ENCODE measurements at regions not wholly inside any gene's neighbourhood (a gene's known extent, or its start where the extent isn't known, plus 50 kb on each side); places are given as distances from the start of the nearest gene placed in this dataset.

DNA sequence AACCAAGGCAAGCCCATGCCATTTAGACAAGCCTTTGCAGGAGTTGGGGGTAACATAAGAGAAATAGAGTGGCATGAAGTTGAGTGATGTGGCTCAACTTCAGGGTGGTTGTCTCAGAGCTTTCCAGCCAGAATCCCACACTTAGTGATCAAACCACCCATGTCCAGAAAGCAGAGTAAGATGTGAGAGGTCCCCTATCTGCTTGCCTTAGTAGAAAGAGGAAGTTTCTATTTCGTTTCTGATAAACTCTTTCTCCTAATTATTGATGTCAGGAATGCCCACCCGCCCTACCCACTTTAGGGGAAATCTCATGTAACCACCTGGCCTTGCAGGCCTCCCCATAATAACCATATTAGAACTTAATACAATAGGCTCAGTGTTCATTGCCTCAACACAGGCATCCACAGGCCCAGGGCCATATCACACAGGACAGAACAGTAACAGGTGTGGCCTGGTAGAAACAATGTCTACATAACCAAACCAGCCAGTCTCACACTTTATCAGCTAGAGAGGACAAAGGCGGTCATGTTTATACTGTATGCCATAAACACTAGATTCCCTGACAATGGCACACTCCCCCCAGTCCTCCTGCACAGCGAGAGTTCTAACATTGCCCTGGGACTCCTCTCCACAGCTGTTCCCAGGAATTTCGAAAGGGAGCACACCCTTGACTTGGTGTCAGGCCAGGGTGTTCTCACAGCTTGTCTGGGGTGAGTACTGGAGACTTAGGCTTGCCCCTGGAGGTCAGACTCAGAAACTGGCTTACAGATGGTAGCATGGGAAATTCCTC lies 364.4 kb downstream of the CXCL12 start:
- TF ChIP-seq CTCF (IDR thresholded peaks at IDR 0.05), result no peak
- TF ChIP-seq POLR2A (IDR thresholded peaks at IDR 0.05), result no peak
- TF ChIP-seq POLR2AphosphoS5 (IDR thresholded peaks at IDR 0.05), result no peak
- no peak for TF ChIP-seq EP300 (IDR thresholded peaks at IDR 0.05; ENCODE audit: low read depth)
- no peaks in the 10 kb centered on the region for H3K36me3 ChIP-seq
- H3K4me3 ChIP-seq, result no peak overlapping the region
- H3K27me3 ChIP-seq, result no peaks in the 10 kb centered on the region
- no peaks in the 10 kb centered on the region for H3K9me3 ChIP-seq
- H3K27ac ChIP-seq, result no peak overlapping the region
- H3K4me1 ChIP-seq, result peaks cover 0 to 12% (median 1%) of the 10 kb centered on the region in 4 donors
- peak; percentile 28 for DNase-seq
- intact Hi-C loops (cut with DNase I; ENCODE audit: low total_unique reads), result no loop called here
- in situ Hi-C loops (cut with MboI; ENCODE audit: low pct_ligation_motif_present in 1 of 4, low pct_unique_long_range_greater_than_20kb in 1 of 4, low sequenced_read_pairs in 3 of 4), result no loop called here
- 47 to 65% methylated on average over 2 to 5 of the region's 5 CpGs for WGBS, 2 donors (ENCODE audit: low coverage in 1 of 2)

GRCh38 chr10:44017483-44018145 lies 367.3 kb downstream of the CXCL12 start:
- intact Hi-C loops (cut with DNase I; ENCODE audit: low total_unique reads), result no loop called here
- no peaks in the 10 kb centered on the region for H3K9me3 ChIP-seq
- no peaks in the 10 kb centered on the region for H3K36me3 ChIP-seq
- peak overlapping the region in 2 of 4 donors; percentile 8 to 48 for H3K27ac ChIP-seq
- no peak for TF ChIP-seq CTCF (IDR thresholded peaks at IDR 0.05)
- TF ChIP-seq POLR2AphosphoS5 (IDR thresholded peaks at IDR 0.05), result no peak
- no peak for TF ChIP-seq POLR2A (IDR thresholded peaks at IDR 0.05)
- TF ChIP-seq EP300 (IDR thresholded peaks at IDR 0.05; ENCODE audit: low read depth), result no peak
- in situ Hi-C loops (cut with MboI; ENCODE audit: low pct_ligation_motif_present in 1 of 4, low pct_unique_long_range_greater_than_20kb in 1 of 4, low sequenced_read_pairs in 3 of 4), result no loop called here
- H3K27me3 ChIP-seq, result no peaks in the 10 kb centered on the region
- peaks cover 0 to 12% (median 1%) of the 10 kb centered on the region in 4 donors for H3K4me1 ChIP-seq
- 96 to 100% methylated on average over 1 to 5 of the region's 5 CpGs for WGBS, 2 donors (ENCODE audit: low coverage in 1 of 2)
- DNase-seq, result no peak
- H3K4me3 ChIP-seq, result no peak overlapping the region

DNA sequence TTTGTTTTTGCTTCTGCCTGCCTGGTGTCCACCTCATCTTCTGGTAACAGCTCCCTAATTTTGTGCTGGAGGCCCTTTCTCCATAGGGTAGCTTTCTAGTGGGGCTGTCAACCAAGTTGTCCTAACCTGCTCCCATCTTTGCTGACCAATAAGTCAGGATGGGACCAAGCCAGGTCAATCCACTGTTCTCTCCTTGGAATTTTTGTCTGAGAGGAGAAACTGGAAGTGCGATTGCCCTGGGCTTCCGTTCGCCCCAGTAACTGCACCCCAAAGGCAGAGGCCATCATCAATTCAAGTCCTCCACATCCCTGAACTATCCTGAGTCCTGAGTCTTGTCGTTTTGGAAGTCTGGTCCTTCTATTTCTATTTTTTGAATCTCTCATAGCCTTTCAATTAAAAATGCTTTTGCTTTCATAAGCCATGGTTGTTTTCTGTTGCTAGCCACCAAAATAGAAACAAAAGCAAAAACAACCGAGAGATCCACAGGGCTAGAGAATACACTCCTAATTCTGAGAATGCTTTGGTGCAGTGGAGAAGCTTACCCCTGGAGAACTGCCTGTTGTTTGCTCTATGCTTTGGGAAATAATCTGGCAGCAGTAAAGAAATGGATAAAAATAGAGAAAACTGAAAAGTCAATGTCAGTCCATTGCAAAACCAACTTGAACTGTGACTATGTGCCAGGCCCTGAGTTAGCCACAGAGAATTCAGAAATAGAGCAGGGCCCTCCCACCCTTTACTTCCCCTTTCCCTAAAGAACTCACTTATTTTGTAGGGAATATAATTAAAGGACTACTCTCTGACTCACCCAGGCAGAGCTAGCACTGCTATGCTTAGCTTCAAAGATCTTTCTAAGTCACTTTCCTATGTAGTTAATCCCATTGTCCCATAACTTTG lies 368.1 kb downstream of the CXCL12 start:
- Histone ChIP-seq H3K36me3 (no peaks in the 10 kb centered on the region), H3K27me3 (no peaks in the 10 kb centered on the region), H3K9me3 (no peaks in the 10 kb centered on the region), H3K4me3 (no peak overlapping the region), H3K4me1 (peaks cover 0 to 12% (median 1%) of the 10 kb centered on the region in 4 donors), H3K27ac (peak overlapping the region in 2 of 4 donors; percentile 22 to 48)
- TF ChIP-seq EP300 (IDR thresholded peaks at IDR 0.05; ENCODE audit: low read depth), result no peak
- TF ChIP-seq POLR2AphosphoS5 (IDR thresholded peaks at IDR 0.05), result no peak
- no peak for TF ChIP-seq POLR2A (IDR thresholded peaks at IDR 0.05)
- intact Hi-C loops (cut with DNase I; ENCODE audit: low total_unique reads), result no loop called here
- DNase-seq, result no peak
- in situ Hi-C loops (cut with MboI; ENCODE audit: low pct_ligation_motif_present in 1 of 4, low pct_unique_long_range_greater_than_20kb in 1 of 4, low sequenced_read_pairs in 3 of 4), result no loop called here
- WGBS, 2 donors (ENCODE audit: low coverage in 1 of 2), result 77 to 79% methylated on average over 5 of the region's 5 CpGs

GRCh38 chr10:44015702-44016500 lies 367.2 kb upstream of the ZNF32 start:
- Histone ChIP-seq H3K27ac (no peak overlapping the region), H3K36me3 (no peaks in the 10 kb centered on the region), H3K9me3 (no peaks in the 10 kb centered on the region), H3K4me3 (no peak overlapping the region), H3K4me1 (peaks cover 0 to 12% (median 1%) of the 10 kb centered on the region in 4 donors), H3K27me3 (no peaks in the 10 kb centered on the region)
- in situ Hi-C loops (cut with MboI; ENCODE audit: low pct_ligation_motif_present in 1 of 4, low pct_unique_long_range_greater_than_20kb in 1 of 4, low sequenced_read_pairs in 3 of 4) (no loop called here), intact Hi-C loops (cut with DNase I; ENCODE audit: low total_unique reads) (no loop called here)
- 73 to 87% methylated on average over 3 to 7 of the region's 7 CpGs for WGBS, 2 donors (ENCODE audit: low coverage in 1 of 2)
- TF ChIP-seq POLR2AphosphoS5 (IDR thresholded peaks at IDR 0.05) (no peak), CTCF (IDR thresholded peaks at IDR 0.05) (no peak), POLR2A (IDR thresholded peaks at IDR 0.05) (no peak), EP300 (IDR thresholded peaks at IDR 0.05; ENCODE audit: low read depth) (no peak)
- DNase-seq, result no peak

Data from transverse colon (tissue), 4 donors.